ENCODE measurements at regions not wholly inside any gene's neighbourhood (a gene's known extent, or its start where the extent isn't known, plus 50 kb on each side); places are given as distances from the start of the nearest gene placed in this dataset.

DNA sequence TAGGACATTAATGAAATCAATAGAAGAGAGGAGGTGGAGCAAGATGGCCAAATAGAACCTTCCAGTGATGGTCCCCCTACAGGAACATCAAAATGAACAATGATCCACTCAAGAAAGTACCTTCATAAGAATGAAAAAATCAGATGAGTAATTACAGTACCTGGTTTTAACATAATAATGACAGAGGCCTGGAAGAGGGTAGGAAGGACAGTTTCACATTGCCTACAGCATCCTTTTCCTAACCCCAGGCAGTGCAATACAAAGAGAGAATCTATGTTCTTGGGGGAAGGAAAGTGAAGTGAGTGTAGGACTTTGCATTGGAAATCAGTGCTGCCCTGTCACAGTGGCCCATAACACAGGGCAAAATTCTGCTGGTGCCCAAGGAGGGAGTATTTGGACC, 81.2 kb upstream of the SPTLC1 start:
- TF ChIP-seq EP300 (IDR thresholded peaks at IDR 0.05), result no peak
- TF ChIP-seq, protein P1, sequence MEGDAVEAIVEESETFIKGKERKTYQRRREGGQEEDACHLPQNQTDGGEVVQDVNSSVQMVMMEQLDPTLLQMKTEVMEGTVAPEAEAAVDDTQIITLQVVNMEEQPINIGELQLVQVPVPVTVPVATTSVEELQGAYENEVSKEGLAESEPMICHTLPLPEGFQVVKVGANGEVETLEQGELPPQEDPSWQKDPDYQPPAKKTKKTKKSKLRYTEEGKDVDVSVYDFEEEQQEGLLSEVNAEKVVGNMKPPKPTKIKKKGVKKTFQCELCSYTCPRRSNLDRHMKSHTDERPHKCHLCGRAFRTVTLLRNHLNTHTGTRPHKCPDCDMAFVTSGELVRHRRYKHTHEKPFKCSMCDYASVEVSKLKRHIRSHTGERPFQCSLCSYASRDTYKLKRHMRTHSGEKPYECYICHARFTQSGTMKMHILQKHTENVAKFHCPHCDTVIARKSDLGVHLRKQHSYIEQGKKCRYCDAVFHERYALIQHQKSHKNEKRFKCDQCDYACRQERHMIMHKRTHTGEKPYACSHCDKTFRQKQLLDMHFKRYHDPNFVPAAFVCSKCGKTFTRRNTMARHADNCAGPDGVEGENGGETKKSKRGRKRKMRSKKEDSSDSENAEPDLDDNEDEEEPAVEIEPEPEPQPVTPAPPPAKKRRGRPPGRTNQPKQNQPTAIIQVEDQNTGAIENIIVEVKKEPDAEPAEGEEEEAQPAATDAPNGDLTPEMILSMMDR (IDR thresholded peaks at IDR 0.05), result no peak

Data from ovary (tissue), 3 donors.